ENCODE measurements at regions not wholly inside any gene's neighbourhood (a gene's known extent, or its start where the extent isn't known, plus 50 kb on each side); places are given as distances from the start of the nearest gene placed in this dataset.

DNA sequence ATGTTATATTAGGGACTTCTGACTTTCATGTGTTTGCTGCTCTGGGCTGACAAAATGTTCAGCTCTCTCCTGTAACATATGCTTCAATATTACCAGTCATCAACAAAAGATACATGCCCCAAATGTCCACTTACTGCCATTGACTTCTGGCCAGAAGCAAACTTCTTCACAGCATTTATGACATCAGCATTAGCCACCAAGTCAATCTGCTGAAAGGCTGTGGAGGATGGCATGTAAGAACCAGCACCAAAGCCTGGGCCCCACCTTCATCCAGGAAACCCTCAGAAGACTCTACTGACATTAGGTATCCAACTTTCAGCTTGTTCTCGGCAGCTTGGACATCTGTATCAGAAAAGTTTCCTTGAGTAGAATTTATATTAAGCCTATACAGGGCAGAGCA is 595.5 kb downstream of the COL12A1 start:
- no peak for TF ChIP-seq TEAD4 (IDR thresholded peaks at IDR 0.05)
- no peak for TF ChIP-seq CEBPB (IDR thresholded peaks at IDR 0.05)
- no peak for TF ChIP-seq EP300 (IDR thresholded peaks at IDR 0.05; ENCODE audit: borderline replicate concordance)
- no peak for TF ChIP-seq TCF12 (IDR thresholded peaks at IDR 0.05; ENCODE audit: low read depth)
- TF ChIP-seq, protein P1, sequence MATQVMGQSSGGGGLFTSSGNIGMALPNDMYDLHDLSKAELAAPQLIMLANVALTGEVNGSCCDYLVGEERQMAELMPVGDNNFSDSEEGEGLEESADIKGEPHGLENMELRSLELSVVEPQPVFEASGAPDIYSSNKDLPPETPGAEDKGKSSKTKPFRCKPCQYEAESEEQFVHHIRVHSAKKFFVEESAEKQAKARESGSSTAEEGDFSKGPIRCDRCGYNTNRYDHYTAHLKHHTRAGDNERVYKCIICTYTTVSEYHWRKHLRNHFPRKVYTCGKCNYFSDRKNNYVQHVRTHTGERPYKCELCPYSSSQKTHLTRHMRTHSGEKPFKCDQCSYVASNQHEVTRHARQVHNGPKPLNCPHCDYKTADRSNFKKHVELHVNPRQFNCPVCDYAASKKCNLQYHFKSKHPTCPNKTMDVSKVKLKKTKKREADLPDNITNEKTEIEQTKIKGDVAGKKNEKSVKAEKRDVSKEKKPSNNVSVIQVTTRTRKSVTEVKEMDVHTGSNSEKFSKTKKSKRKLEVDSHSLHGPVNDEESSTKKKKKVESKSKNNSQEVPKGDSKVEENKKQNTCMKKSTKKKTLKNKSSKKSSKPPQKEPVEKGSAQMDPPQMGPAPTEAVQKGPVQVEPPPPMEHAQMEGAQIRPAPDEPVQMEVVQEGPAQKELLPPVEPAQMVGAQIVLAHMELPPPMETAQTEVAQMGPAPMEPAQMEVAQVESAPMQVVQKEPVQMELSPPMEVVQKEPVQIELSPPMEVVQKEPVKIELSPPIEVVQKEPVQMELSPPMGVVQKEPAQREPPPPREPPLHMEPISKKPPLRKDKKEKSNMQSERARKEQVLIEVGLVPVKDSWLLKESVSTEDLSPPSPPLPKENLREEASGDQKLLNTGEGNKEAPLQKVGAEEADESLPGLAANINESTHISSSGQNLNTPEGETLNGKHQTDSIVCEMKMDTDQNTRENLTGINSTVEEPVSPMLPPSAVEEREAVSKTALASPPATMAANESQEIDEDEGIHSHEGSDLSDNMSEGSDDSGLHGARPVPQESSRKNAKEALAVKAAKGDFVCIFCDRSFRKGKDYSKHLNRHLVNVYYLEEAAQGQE (IDR thresholded peaks at IDR 0.05; ENCODE audit: low read depth) = no peak
- TF ChIP-seq ZBTB7A (IDR thresholded peaks at IDR 0.05; ENCODE audit: low read depth) = no peak
- TF ChIP-seq CREB1 (IDR thresholded peaks at IDR 0.05; ENCODE audit: low read depth) = no peak
- TF ChIP-seq NFIC (IDR thresholded peaks at IDR 0.05) = no peak
- TF ChIP-seq RAD21 (IDR thresholded peaks at IDR 0.05; ENCODE audit: low read depth) = no peak
- TF ChIP-seq MAX (IDR thresholded peaks at IDR 0.05) = no peak
- TF ChIP-seq, protein P2, sequence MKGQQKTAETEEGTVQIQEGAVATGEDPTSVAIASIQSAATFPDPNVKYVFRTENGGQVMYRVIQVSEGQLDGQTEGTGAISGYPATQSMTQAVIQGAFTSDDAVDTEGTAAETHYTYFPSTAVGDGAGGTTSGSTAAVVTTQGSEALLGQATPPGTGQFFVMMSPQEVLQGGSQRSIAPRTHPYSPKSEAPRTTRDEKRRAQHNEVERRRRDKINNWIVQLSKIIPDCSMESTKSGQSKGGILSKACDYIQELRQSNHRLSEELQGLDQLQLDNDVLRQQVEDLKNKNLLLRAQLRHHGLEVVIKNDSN (IDR thresholded peaks at IDR 0.05) = no peak
- TF ChIP-seq TAF1 (IDR thresholded peaks at IDR 0.05; ENCODE audit: low read depth) = no peak
- no peak for TF ChIP-seq FOXM1 (IDR thresholded peaks at IDR 0.05; ENCODE audit: borderline replicate concordance, low read depth)
- no peak for TF ChIP-seq YY1 (IDR thresholded peaks at IDR 0.05; ENCODE audit: low read depth)
- no peak for TF ChIP-seq EGR1 (IDR thresholded peaks at IDR 0.05)

GRCh38 chr6:74609871-74610270 is 596.0 kb downstream of the COL12A1 start:
- TF ChIP-seq TEAD4 (IDR thresholded peaks at IDR 0.05) = no peak
- no peak for TF ChIP-seq YY1 (IDR thresholded peaks at IDR 0.05; ENCODE audit: low read depth)
- no peak for TF ChIP-seq FOXM1 (IDR thresholded peaks at IDR 0.05; ENCODE audit: borderline replicate concordance, low read depth)
- TF ChIP-seq EGR1 (IDR thresholded peaks at IDR 0.05) = no peak
- TF ChIP-seq, protein P2 (IDR thresholded peaks at IDR 0.05) = no peak
- TF ChIP-seq ZBTB7A (IDR thresholded peaks at IDR 0.05; ENCODE audit: low read depth) = no peak
- no peak for TF ChIP-seq CEBPB (IDR thresholded peaks at IDR 0.05)
- TF ChIP-seq CREB1 (IDR thresholded peaks at IDR 0.05; ENCODE audit: low read depth) = no peak
- TF ChIP-seq RAD21 (IDR thresholded peaks at IDR 0.05; ENCODE audit: low read depth) = no peak
- TF ChIP-seq TAF1 (IDR thresholded peaks at IDR 0.05; ENCODE audit: low read depth) = no peak
- no peak for TF ChIP-seq EP300 (IDR thresholded peaks at IDR 0.05; ENCODE audit: borderline replicate concordance)
- TF ChIP-seq NFIC (IDR thresholded peaks at IDR 0.05) = no peak
- TF ChIP-seq, protein P1 (IDR thresholded peaks at IDR 0.05; ENCODE audit: low read depth) = no peak
- no peak for TF ChIP-seq TCF12 (IDR thresholded peaks at IDR 0.05; ENCODE audit: low read depth)
- TF ChIP-seq MAX (IDR thresholded peaks at IDR 0.05) = no peak

DNA sequence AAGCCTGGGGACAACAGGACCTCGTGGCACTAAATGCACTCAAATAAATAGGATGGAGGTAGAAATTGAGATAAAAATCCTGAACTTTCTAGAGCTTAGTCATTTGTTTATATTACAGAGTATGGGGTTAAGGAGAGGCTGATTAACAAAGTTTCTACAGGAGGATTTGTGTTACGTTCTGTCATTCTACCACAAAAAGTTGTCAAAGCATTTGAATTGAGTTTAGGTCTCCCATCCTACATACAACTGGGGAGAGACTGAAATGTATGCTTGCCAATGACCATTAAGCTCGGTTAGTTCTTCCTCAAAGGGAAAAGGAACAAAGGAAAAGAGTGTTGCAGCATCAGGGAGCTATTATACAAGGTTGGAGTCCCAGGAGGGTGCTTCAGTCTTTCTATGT is 597.9 kb downstream of the COL12A1 start:
- TF ChIP-seq EGR1 (IDR thresholded peaks at IDR 0.05) (no peak), RAD21 (IDR thresholded peaks at IDR 0.05; ENCODE audit: low read depth) (no peak), CEBPB (IDR thresholded peaks at IDR 0.05) (no peak), TEAD4 (IDR thresholded peaks at IDR 0.05) (no peak), YY1 (IDR thresholded peaks at IDR 0.05; ENCODE audit: low read depth) (no peak), NFIC (IDR thresholded peaks at IDR 0.05) (no peak)

DNA sequence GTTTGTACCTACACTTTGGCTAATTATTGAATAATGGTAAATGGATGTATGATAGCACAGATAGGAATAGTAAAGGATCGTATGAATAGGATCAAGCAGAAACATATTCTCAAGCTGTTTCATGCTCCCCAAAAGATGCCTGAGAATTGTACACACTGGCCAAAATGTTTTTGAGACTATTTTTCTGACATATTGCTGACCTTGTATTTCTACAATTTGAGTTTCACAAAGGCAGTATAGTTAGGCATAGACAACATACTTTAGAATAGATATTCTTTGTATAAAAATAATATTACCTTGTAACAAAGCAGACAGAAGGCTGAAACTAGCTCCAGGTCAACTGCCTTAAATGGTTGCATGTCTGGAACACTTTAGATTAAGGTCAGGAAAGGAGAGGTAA is 598.4 kb downstream of the COL12A1 start:
- TF ChIP-seq EP300 (IDR thresholded peaks at IDR 0.05; ENCODE audit: borderline replicate concordance) = no peak
- TF ChIP-seq MAX (IDR thresholded peaks at IDR 0.05) = no peak
- no peak for TF ChIP-seq TEAD4 (IDR thresholded peaks at IDR 0.05)
- TF ChIP-seq CEBPB (IDR thresholded peaks at IDR 0.05) = no peak
- no peak for TF ChIP-seq FOXM1 (IDR thresholded peaks at IDR 0.05; ENCODE audit: borderline replicate concordance, low read depth)
- no peak for TF ChIP-seq YY1 (IDR thresholded peaks at IDR 0.05; ENCODE audit: low read depth)
- TF ChIP-seq, protein P2 (IDR thresholded peaks at IDR 0.05) = no peak
- no peak for TF ChIP-seq CREB1 (IDR thresholded peaks at IDR 0.05; ENCODE audit: low read depth)
- TF ChIP-seq TAF1 (IDR thresholded peaks at IDR 0.05; ENCODE audit: low read depth) = no peak
- no peak for TF ChIP-seq ZBTB7A (IDR thresholded peaks at IDR 0.05; ENCODE audit: low read depth)
- TF ChIP-seq RAD21 (IDR thresholded peaks at IDR 0.05; ENCODE audit: low read depth) = no peak
- TF ChIP-seq, protein P1 (IDR thresholded peaks at IDR 0.05; ENCODE audit: low read depth) = no peak
- TF ChIP-seq NFIC (IDR thresholded peaks at IDR 0.05) = no peak
- TF ChIP-seq TCF12 (IDR thresholded peaks at IDR 0.05; ENCODE audit: low read depth) = no peak
- no peak for TF ChIP-seq EGR1 (IDR thresholded peaks at IDR 0.05)

All from Ishikawa (cell line).